ENCODE measurements at regions not wholly inside any gene's neighbourhood (a gene's known extent, or its start where the extent isn't known, plus 50 kb on each side); places are given as distances from the start of the nearest gene placed in this dataset.
A peak's percentile ranks its signal among the peaks of the same experiment; 100 is the strongest.

GRCh38 chr1:234963180-234963903 lies 165.3 kb downstream of the TOMM20 start (continued):
- TF ChIP-seq SMAD3 (CRISPR knock-in tag; conservative IDR thresholded peaks at IDR 0.05) (peak; percentile 94), ZNF124 (CRISPR knock-in tag; IDR thresholded peaks at IDR 0.05) (no peak), ZSCAN29 (IDR thresholded peaks at IDR 0.05) (no peak), ZBTB49 (CRISPR knock-in tag; IDR thresholded peaks at IDR 0.05; ENCODE audit: borderline replicate concordance) (no peak), POU5F1 (IDR thresholded peaks at IDR 0.05; ENCODE audit: borderline replicate concordance, low read depth, low read length, partially characterized antibody) (no peak), OTX1 (CRISPR knock-in tag; IDR thresholded peaks at IDR 0.05) (no peak), CTCFL (IDR thresholded peaks at IDR 0.05; ENCODE audit: borderline replicate concordance, insufficient read depth, low read depth, low read length, poor library complexity, severe bottlenecking) (no peak), SIX5 (IDR thresholded peaks at IDR 0.05; ENCODE audit: borderline replicate concordance in 1 of 2, insufficient read depth in 1 of 2, low read depth in 1 of 2, low read length in 2 of 2) (no peak), ZNF79 (CRISPR knock-in tag; IDR thresholded peaks at IDR 0.05; ENCODE audit: low read depth) (peak; percentile 83), TAF9B (IDR thresholded peaks at IDR 0.05; ENCODE audit: partially characterized antibody) (no peak), PCBP2 (IDR thresholded peaks at IDR 0.05; ENCODE audit: low read depth, low read length, poor library complexity, severe bottlenecking) (no peak), SMARCB1 (IDR thresholded peaks at IDR 0.05; ENCODE audit: insufficient read length, low read depth) (no peak), ARNT (IDR thresholded peaks at IDR 0.05) (no peak), ATF6 (CRISPR knock-in tag; IDR thresholded peaks at IDR 0.05) (no peak; the same call in 1 of the 2 replicates), IRF9 (tag; IDR thresholded peaks at IDR 0.05) (peak; percentile 87), ZFP30 (CRISPR knock-in tag; IDR thresholded peaks at IDR 0.05; ENCODE audit: borderline replicate concordance) (no peak), MITF (IDR thresholded peaks at IDR 0.05) (no peak)

Measured in K562 (cell line).